Renal cortex interstitium (tissue), 11 donors: ENCODE measurements at regions not wholly inside any gene's neighbourhood (a gene's known extent, or its start where the extent isn't known, plus 50 kb on each side); places are given as distances from the start of the nearest gene placed in this dataset.

Experiments used
- DNase-seq, 11 donors: peaks; one replicate each; pipeline ENCODE4 v3.0.0-alpha.2; 2013; ENCODE audit warnings: low read depth in 9 of 11, low spot score in 4 of 11; ENCODE audit errors: extremely low read depth in 1 of 11

DNA sequence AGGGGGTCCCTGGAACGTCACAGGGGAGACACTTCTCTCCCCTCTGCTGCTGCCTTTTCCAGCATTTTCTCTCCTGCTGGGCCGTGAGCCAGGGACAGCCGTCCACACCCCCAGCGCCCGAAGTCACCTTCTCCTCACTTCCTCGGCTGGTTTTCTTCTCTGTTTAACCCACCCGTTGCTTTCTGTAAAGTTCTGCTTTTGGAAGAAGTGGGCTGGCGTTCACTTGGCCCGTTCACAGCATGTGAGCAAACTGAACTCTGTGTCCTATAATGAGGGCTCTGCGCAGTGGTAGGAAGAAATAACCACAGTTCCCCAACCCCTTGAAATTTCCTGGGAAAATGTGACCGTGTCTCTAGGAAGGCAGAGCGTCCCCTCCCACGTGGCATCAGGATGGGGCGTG is 187.0 kb upstream of the HDAC4 start:
- DNase-seq, result no peak

DNA sequence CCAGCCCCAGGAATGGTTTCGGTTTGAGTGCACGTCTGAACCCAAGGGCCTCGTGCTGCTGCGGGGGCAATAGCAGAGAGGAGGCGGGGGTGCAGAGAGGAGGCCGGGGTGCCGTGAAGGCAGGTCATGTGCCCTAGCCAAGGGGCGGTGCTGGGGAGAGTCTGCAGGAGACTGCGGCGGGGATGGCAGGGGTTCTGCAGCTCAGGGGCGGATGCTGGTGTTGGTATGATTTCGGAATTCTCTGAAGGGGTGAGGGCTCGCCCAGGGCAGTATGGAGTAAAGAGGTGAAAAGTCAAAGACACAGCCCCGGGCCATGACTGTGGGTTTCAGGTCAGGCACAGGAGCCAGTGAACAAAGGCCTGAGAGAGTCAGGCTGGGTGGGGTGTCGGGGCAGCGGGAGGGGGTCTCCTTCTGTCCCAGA is 186.5 kb upstream of the HDAC4 start:
- DNase-seq, result no peak

DNA sequence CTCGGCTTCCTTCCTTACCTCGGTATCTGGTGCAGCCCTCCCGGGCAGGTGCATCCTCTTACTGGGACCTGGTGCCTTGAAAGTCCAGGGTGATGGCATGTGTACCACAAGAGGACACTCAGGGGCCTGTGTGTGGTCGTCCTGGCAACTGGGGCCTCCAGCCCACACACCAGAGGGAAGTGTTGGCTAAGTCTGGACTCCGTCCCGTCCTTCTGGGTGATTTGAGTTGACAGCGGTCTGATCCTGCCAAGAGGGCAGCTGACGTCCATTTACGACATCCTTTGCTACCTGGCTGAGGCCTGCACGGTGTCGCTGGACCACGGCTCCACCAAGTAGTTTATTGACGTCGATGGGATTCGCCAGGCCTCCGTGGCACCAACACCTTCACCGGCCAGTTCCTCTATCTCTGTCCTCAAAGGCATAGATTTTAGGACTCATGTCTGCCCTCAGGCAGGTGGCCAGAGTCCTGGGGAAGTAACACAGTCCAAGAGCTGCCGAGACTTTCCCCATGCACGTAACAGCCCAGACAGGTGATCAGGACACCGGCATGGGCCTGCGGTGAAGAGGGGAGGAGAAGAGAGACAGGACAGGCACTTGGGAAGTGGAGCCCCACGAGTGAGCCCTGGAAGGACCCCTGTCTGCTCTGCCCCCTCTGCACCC is 186.0 kb upstream of the HDAC4 start:
- DNase-seq, result no peak

DNA sequence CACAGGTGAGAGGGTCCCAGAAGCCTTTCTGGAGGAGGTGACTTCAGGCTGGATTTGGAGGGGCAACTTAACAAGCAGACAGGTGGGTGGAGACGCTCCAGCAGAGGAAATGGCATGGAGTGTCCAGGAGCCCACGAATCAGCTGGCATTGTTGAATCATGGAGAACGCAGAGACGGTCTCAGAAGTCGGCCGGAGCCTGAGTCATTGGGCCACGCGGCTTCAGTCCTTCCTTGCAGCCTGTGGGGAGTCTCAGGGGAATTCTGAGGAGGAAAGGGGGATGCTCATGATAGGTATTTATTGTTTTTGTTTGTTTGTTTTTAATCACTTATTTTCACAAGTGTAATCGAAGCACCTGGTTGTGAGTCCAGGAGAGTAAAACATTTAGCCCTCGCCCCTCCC is 184.6 kb upstream of the HDAC4 start:
- DNase-seq, result no peak

DNA sequence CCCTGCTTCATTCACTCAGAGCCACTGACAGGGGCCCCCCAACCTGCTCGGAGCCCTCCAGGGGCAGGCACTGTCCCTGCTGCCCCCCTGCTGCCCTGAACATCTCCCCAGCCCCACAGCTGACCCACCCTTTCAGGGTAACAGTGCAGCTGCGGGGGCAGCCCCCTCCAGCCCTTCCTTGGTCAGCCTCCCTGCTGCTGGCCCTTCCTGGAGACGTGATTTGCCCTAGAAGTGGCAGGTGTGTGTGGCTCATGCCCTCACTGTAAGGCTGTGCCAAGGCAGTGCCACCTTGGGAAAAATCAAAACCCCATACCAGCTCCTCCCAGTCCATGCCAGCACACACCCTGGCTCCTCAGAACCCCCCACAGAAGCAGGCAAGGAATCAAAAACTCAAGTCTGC is 184.2 kb upstream of the HDAC4 start:
- no peak for DNase-seq

DNA sequence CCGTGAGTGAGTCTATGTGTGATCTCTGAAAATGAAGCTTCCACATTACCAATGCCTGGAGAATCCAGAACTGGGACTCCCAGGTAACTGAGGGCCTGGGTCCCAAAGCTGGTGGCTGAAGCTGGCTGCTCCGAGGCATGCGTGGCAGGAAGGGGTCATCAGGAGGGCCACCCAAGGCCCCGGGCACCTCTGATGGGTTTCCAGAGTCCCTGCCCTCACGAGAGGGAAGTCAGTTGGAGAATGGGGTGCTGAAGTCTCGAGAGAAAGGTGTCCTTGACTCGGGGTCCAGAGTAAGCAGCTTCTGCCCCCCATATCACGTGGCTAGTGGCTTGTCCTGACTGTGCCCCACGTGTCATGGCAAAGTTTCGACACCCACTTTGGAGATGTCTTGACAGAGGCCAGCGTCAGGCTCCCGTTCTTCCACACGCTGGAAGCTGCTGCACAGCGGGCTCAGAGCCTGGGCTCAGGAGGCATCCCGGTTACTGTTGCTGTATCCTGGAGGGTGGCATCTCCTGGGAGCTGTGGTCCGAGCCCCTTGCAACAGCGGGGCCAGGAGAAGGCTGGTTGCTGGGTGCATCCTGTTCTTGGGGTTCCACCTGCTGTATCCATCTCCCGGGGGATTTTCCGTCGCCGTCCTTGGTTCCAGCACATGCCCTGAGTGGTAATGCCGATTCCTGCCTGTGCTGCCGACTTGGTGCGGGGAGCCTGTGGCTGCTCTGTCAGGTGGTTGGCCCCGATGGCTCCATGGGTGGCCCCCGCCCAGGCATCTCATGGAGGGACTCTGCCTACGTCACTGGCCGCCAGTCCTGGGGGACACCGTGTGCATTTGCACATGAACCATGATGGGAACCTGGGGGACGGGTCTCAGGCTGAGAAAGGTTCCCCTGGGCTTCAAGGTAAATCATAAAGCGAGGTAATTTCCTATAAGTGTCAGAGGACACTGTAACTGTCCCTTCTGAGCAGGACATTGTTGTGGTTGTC is 183.3 kb upstream of the HDAC4 start:
- DNase-seq, result no peak

DNA sequence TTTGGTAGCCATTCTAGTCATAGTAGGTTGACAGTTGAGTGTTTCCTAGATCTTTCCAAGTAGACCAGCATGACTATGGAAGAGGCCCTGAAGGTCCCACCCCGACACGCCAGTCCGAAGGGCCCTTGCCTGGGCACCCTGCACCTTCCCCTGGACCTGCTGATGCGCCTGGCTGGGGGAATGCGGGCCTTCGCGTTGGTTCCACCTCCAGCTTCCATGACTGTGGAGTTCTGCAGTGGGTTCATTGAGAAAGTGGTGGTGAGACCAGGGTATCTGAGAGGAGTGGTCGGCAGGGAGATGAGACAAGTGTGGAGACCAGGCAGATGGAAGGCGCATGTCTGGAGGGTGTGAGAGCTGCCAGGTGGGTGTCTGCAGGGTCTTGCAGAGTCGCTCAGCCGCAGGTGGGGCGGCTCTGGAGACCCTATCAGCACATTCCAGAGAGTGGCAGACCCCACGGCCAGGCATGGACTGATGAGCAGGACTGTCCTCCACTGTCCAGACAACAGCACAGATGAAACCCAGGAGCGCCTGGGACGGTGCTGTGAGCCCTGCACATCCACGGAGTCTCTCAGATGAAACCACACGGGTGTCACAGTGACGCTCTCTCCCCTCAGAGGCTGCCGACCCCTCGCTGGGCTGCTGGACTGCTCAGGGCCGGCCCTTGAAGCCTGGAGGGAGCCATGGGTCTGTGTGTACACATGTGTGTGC is 182.5 kb upstream of the HDAC4 start:
- DNase-seq, result no peak

DNA sequence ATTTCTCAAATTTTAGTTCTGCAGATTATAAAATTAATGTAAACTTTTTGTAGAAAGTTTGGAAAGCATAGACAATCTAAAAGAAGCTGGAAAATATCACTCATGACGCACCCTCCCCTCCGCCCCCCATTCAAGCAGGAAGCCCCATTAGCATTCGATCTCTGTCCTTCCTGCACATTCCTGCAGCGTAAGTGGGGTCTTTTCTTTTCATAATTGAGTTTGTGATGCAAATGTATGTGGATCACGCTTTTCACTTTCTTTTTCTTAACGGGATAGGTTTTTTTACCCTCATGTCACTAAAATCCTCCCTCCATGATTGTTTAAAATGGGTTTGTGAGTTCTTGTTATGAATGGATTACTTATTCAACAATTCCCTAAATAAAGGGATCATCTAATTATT is 181.7 kb upstream of the HDAC4 start:
- DNase-seq, result no peak

DNA sequence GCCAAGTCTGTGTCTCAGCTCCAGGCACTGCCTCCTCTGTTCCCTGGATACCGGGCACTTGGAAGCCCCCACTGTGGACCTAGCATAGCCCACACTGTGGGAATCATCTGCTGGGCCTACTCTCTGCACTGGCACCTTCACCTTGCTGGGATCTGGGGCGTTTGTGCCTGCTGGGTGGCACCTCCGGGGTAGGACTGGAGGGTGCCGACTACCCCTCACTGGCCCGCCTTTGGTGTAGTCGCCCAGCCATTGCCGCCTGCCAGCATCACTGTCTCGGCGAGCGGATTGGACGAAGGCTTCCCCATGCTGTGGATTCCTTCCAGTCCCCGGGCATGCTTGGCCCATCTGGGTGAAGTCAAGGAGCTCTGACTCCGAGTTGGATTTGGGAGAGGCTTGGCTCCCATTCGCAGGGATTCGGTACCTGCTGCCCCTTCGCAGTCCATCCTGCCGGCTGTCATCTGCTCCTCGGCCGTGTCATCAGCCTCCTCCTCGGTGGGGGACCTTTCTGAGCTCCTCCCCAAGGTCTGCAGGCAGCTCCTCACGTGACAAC is 180.6 kb upstream of the HDAC4 start:
- no peak for DNase-seq

DNA sequence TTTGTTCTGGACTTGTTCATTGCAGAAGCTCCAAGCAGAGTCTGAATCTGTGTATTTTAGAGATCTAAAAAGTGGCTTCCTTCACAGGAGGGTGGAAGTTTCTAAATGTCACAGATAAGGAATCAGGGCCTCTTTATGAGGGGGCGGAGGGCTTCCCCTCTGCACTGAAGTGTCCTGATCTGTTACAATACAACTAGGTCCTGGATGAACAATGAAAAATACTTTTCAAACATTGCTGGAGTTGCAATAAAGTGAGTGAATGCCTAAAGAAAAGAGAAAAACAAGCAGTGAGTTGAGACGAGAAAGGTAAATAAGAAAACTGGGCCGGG is 179.3 kb upstream of the HDAC4 start:
- no peak for DNase-seq

DNA sequence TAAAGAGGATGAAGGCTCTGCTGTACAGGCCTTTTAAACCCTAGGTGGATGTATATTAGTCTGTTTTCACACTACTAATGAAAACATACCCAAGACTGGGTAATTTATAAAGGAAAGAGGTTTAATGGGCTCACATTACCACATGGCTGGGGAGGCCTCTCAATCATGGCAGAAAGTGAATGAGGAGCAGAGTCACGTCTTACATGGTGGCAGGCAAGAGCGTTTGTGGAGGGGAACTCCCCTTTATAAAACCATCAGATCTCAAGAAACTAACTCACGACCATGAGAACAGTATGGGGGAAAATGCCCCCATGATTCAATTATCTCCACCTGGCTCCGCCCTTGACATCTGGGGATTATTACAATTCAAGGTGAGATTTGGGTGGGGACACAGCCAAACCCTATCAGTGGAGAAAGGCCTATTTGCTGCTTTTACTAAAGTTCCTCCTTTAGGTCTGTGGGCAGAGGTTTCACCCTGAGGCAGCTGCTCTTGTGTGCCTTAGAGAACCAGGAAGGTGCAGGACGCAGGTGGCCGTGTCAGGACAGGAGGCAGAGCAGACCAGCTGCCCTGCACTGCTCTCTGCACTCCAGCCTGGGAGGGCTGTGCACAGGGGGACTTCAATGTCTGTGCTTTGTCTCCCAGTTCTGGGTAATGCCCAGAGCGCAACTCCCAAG is 178.8 kb upstream of the HDAC4 start:
- no peak for DNase-seq

DNA sequence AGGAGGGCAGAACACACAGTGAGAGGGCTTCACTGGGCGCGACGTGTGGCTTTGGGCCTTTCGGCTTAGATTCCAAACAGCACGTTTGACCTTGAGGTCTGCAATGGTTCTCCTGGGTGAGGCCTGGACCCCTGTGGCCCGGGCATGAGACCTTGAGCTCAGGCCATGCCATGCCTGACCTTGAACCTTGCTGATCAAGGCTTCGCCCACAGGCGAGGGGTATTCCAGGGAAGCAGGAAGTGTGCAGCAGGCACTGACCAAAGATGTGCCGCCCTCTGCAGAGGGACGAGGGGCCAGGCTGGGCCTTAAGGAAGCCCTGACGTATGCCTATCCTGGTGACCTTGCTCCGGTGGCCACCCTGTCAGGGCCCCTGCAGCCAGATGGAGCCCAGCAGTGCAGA is 178.3 kb upstream of the HDAC4 start:
- no peak for DNase-seq

DNA sequence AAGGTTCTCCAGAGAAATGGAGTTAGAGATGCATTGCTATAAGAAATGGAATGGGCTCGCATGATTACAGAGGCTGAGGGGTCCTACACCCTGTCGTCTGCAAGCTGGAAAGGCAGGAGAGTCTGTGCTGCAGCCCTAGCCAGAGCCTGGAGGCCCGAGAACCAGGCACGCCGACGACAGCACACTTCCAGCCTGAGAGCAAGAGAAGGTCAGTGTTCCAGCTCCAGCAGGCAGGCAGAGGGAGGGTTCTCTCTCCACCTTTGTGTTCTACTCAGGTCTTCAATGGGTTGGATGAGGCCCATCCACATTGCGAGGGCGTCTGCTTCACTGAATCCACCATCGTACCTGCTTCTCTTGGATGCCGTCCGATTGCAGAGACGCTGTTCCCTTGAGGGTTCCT is 177.6 kb upstream of the HDAC4 start:
- DNase-seq, result no peak

DNA sequence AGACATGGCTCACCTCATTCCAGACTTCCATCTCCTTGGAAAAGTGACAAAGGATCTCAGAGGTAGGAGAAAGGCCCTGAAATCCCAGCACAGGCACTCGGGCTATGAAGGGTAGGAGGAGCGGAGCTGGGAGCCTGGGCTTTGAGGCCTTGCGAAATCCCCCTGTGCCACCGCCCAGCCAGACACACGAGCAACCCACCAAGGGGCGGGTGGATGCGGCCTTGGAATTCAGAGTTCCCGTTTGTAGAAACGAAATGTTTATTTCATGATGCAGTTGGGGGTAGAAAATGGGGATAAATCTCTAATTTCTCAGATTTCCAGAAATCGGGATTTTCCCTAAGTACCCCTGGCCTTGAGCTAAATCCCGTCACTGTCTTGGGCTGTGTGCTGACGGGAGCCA is 177.1 kb upstream of the HDAC4 start:
- DNase-seq, result no peak

DNA sequence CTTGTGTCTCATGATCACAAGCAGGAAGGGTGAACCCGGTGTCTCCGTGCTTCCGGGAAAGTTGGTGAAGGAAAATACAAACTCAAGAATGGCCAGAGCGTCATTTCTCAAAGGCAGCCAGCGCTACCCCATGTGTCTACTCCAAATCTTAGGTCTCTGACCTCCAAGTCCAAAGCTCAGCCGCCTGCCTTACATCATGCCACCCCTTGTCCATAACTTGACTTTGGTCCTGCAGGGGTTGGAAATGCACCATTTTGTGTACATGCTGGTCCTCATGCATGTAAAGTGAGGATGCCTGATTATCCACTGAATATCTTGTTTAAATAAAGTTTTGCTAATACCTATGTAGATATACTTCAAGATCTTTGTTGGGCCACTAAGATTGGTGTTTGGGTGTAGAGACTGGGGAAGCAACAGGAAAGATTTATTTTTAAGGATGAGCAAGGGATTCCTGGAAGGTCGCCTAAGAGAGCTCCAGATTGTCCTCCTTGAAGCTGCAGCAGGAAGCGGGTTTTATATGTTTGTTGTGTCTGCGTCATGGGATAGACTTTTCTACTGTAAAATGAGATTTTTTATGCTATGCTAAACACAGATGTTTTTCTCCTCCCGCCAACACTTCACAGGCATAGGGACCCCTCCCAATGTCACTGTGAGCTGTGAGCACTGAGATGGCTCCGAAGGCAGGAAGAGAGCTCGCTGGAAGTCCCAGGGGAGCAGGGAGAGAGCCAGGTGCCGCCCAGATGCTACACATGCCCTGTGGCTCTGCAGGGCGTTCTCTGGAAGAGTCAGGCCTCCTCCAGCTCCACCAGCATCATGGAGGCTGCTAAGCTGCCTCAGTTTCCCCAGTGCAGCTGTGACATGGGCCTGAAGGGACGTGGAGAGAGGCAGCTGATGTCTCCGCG is 176.2 kb upstream of the HDAC4 start:
- DNase-seq, result no peak

DNA sequence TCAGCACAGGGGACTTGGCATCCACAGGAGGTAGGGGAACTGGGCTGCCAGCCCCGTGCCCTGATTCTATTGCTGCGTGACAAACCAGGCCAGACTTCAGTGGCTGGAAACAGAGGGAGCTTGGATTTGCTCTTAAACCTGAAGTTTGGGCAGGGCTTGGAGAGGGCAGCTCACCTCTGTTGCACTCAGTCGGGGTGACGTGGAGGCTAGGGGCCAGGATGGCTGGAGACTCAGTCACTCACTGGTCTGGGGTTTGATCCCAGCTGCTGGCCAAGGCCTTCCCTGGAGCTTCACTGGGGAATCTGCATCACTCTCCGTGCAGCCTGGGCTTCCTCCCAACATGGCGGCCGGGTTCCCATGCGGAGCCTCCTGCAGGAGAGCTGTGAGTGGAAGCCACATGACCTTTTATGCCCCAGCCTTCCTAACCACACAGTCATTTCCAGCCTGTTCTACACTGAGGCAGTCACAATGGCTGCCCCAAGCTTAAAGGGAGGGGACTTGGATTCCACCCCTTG is 175.2 kb upstream of the HDAC4 start:
- DNase-seq, result no peak

DNA sequence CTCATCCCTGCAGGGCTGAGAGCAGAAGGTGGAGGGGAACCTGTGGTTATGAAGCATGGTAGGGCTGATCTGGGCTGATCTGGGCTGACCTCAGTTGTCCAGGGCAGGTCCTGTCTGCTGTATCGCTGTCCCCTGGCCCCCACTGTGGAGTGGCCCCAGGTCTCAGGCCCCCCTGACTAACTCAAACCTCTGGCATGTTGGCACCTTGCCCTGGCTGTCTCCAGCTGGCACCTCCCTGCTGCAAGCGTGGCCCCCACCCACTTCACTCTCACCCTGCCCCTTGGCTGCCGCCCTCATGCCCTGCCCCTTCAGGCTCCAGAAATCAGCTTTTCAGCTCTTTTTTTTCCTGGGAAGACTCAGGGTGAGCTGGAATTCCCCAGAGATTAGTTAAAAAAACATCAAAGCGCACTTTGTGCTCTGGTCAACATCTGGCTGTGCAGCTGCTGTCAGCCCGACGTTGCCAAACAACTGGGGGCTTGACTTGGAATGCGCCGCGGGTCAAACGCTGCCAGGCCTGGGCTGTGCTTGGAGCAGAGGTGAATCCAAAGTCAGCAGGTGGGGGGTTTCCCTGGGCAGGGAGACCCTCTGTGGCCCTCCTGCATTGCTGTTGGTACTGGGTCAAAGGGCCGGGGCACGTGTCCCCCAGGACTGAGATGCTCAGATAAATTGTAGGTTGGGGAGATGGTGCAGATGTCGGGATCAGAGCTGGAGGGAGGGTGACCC is 173.8 kb upstream of the HDAC4 start:
- DNase-seq, result no peak

DNA sequence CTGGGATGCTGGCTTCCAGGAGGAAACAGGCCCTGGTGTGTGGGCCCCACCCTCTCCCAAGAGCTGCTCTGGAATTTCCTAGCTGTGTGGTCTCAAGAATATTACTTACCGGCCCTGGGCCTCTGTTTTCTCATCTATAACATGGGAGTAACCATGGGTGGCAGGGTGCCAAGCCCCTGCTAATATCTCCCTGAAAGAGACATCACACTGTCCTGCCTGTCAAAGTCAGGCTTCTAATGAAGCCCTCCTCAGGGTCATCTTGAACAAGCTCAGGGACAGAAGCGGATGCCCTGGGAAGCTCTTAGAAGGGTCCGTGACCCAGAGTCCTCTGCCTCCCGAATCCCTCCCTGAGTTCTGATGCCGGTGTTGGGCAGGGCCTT is 173.2 kb upstream of the HDAC4 start:
- DNase-seq, result no peak
